Neutrophil (primary cell): ENCODE measurements at regions not wholly inside any gene's neighbourhood (a gene's known extent, or its start where the extent isn't known, plus 50 kb on each side); places are given as distances from the start of the nearest gene placed in this dataset.

ENCODE experiments used
- H3K27ac ChIP-seq: fragments of 200-600 bp; sonication (generic); 2 replicates; pipeline ENCODE4 v1.5.1; 2016; ENCODE audit warnings: mild to moderate bottlenecking, moderate library complexity
- H3K27me3 ChIP-seq: fragments of 200-600 bp; sonication (generic); 2 replicates; pipeline ENCODE4 v1.6.0; 2016; ENCODE audit warnings: mild to moderate bottlenecking
- H3K36me3 ChIP-seq: fragments of 200-600 bp; sonication (generic); 2 replicates; pipeline ENCODE4 v1.5.1; 2017
- H3K4me1 ChIP-seq, 2 experiments: fragments of 200-600 bp in 1 of 2; sonication (generic) in 1 of 2; 1 replicate in 1 of 2; 2 replicates in 1 of 2; pipeline versions ENCODE4 v1.5.1 to v1.6.1; 2013 to 2016; ENCODE audit warnings: low read depth in 1 of 2, low read length in 1 of 2, mild to moderate bottlenecking in 1 of 2, moderate library complexity in 1 of 2; ENCODE audit not compliant: control insufficient read depth in 1 of 2, insufficient read depth in 1 of 2
- H3K4me3 ChIP-seq, 2 experiments: fragments of 200-600 bp in 1 of 2; sonication (generic) in 1 of 2; 1 replicate in 1 of 2; 2 replicates in 1 of 2; pipeline ENCODE4 v1.5.1; 2013 to 2016; ENCODE audit warnings: low read depth in 1 of 2, low read length in 1 of 2, mild to moderate bottlenecking in 1 of 2, moderate library complexity in 1 of 2
- H3K9me3 ChIP-seq: fragments of 200-600 bp; sonication (generic); 2 replicates; pipeline ENCODE4 v1.5.1; 2016
- CTCF ChIP-seq: fragments of 200-600 bp; sonication (generic); IDR thresholded peaks from 2 replicates; pipeline ENCODE4 v1.5.1; 2016; ENCODE audit warnings: antibody characterized with exemption

GRCh38 chr10:91726355-91726754, 71.9 kb upstream of the TNKS2 start:
- no peaks in the 10 kb centered on the region for H3K9me3 ChIP-seq
- no peak overlapping the region for H3K4me3 ChIP-seq
- H3K27me3 ChIP-seq: peaks cover 19% of the 10 kb centered on the region
- no peak overlapping the region for H3K27ac ChIP-seq
- no peaks in the 10 kb centered on the region for H3K4me1 ChIP-seq
- H3K36me3 ChIP-seq: no peaks in the 10 kb centered on the region
- no peak for TF ChIP-seq CTCF

- Histone ChIP-seq H3K27me3 (peaks cover 20% of the 10 kb centered on the region), H3K4me1 (no peaks in the 10 kb centered on the region), H3K36me3 (no peaks in the 10 kb centered on the region), H3K4me3 (no peak overlapping the region), H3K9me3 (no peaks in the 10 kb centered on the region), H3K27ac (no peak overlapping the region)
- no peak for TF ChIP-seq CTCF
Measured at GRCh38 chr10:91724933-91725332, 73.3 kb upstream of the TNKS2 start.

- H3K27ac ChIP-seq: no peak overlapping the region
- no peaks in the 10 kb centered on the region for H3K4me1 ChIP-seq
- no peaks in the 10 kb centered on the region for H3K27me3 ChIP-seq
- H3K9me3 ChIP-seq: no peaks in the 10 kb centered on the region
- no peak overlapping the region for H3K4me3 ChIP-seq
- no peaks in the 10 kb centered on the region for H3K36me3 ChIP-seq
- TF ChIP-seq CTCF: no peak
Measured at GRCh38 chr10:91713461-91714072, 80.7 kb upstream of the PPP1R3C start.

- no peak overlapping the region for H3K4me3 ChIP-seq
- no peaks in the 10 kb centered on the region for H3K36me3 ChIP-seq
- no peaks in the 10 kb centered on the region for H3K9me3 ChIP-seq
- no peak overlapping the region for H3K27ac ChIP-seq
- peaks cover 14% of the 10 kb centered on the region for H3K27me3 ChIP-seq
- TF ChIP-seq CTCF: no peak
- H3K4me1 ChIP-seq: no peaks in the 10 kb centered on the region
Measured at GRCh38 chr10:91711885-91712680, 79.2 kb upstream of the PPP1R3C start.

- Histone ChIP-seq H3K27ac (no peak overlapping the region), H3K36me3 (no peaks in the 10 kb centered on the region), H3K4me3 (no peak overlapping the region), H3K4me1 (no peaks in the 10 kb centered on the region), H3K27me3 (peaks cover 24% of the 10 kb centered on the region), H3K9me3 (no peaks in the 10 kb centered on the region)
- no peak for TF ChIP-seq CTCF
Measured at GRCh38 chr10:91709394-91709798, 76.5 kb upstream of the PPP1R3C start.
